ENCODE measurements at regions not wholly inside any gene's neighbourhood (a gene's known extent, or its start where the extent isn't known, plus 50 kb on each side); places are given as distances from the start of the nearest gene placed in this dataset.
A peak's percentile ranks its signal among the peaks of the same experiment; 100 is the strongest.
"Not testable (repeated sequence)": the region's sequence is repeated elsewhere in the genome, so short reads cannot be mapped to it uniquely, and the experiment has no call there.

GRCh38 chr1:222416001-222416791 lies 131.7 kb downstream of the HHIPL2 start:
- DNase-seq (ENCODE audit: low spot score), result no peak

GRCh38 chr1:222415441-222415840 lies 132.5 kb downstream of the HHIPL2 start:
- no peak for DNase-seq (ENCODE audit: low spot score)

- no peak for DNase-seq (ENCODE audit: low spot score)
Measured at GRCh38 chr1:222413991-222414549, 133.8 kb downstream of the HHIPL2 start.

- no peak for DNase-seq (ENCODE audit: low spot score)
Measured at GRCh38 chr1:222413436-222413835, 134.5 kb downstream of the HHIPL2 start.

GRCh38 chr1:222404710-222405109 lies 143.2 kb downstream of the HHIPL2 start:
- DNase-seq (ENCODE audit: low spot score), result no peak

- DNase-seq (ENCODE audit: low spot score), result no peak
Measured at GRCh38 chr1:222399197-222399596, 148.7 kb downstream of the HHIPL2 start.

- no peak for DNase-seq (ENCODE audit: low spot score)
Measured at GRCh38 chr1:222394224-222394623, 153.7 kb downstream of the HHIPL2 start.

- DNase-seq (ENCODE audit: low spot score), result peak; percentile 32
Measured at GRCh38 chr1:222392556-222392955, 155.3 kb downstream of the HHIPL2 start.

GRCh38 chr1:222390181-222390580 lies 157.7 kb downstream of the HHIPL2 start:
- DNase-seq (ENCODE audit: low spot score), result peak; percentile 44

- no peak for DNase-seq (ENCODE audit: low spot score)
Measured at GRCh38 chr1:222387007-222387814, 160.7 kb downstream of the HHIPL2 start.

- no peak for DNase-seq (ENCODE audit: low spot score)
Measured at GRCh38 chr1:222385955-222386354, 161.9 kb downstream of the HHIPL2 start.

GRCh38 chr1:222385262-222385661 lies 162.6 kb downstream of the HHIPL2 start:
- DNase-seq (ENCODE audit: low spot score), result no peak

- DNase-seq (ENCODE audit: low spot score), result no peak
Measured at GRCh38 chr1:222384531-222384930, 163.4 kb downstream of the HHIPL2 start.

- DNase-seq (ENCODE audit: low spot score), result no peak
Measured at GRCh38 chr1:222382171-222382570, 165.7 kb downstream of the HHIPL2 start.

GRCh38 chr1:222377428-222378088 lies 170.3 kb downstream of the HHIPL2 start:
- no peak for DNase-seq (ENCODE audit: low spot score)

- not testable (repeated sequence) for DNase-seq (ENCODE audit: low spot score)
Measured at GRCh38 chr1:222376791-222377190, 171.1 kb downstream of the HHIPL2 start.

GRCh38 chr1:222375701-222376100 lies 172.2 kb downstream of the HHIPL2 start:
- DNase-seq (ENCODE audit: low spot score), result no peak

GRCh38 chr1:222373831-222374602 lies 173.9 kb downstream of the HHIPL2 start:
- DNase-seq (ENCODE audit: low spot score), result no peak

GRCh38 chr1:222373216-222373615 lies 174.7 kb downstream of the HHIPL2 start:
- no peak for DNase-seq (ENCODE audit: low spot score)

GRCh38 chr1:222372221-222372620 lies 175.7 kb downstream of the HHIPL2 start:
- DNase-seq (ENCODE audit: low spot score), result no peak

GRCh38 chr1:222370913-222371675 lies 176.8 kb downstream of the HHIPL2 start:
- peak; percentile 81 for DNase-seq (ENCODE audit: low spot score)
